HEK293 (cell line): ENCODE measurements at regions not wholly inside any gene's neighbourhood (a gene's known extent, or its start where the extent isn't known, plus 50 kb on each side); places are given as distances from the start of the nearest gene placed in this dataset.

Experiments used
- CTCF ChIA-PET: fragments of 350-600 bp; formaldehyde crosslinking; extraction: SDS; loops from one replicate; lab custom pipeline; 2021; ENCODE audit warnings: antibody characterized with exemption; lab: Yijun Ruan, JAX
- POLR2A ChIA-PET: fragments of 300-600 bp; formaldehyde crosslinking; extraction: SDS; loops from one replicate; lab custom pipeline; 2020; ENCODE audit warnings: antibody characterized with exemption, inconsistent platforms; lab: Yijun Ruan, JAX
- H3K27ac ChIP-seq: fragments of 200-500 bp; sonication (Bioruptor generic); 2 replicates; pipeline ENCODE4 v1.5.1; 2014; ENCODE audit warnings: low read depth, low read length, control low read depth, inconsistent platforms; ENCODE audit errors: extremely low read depth
- H3K36me3 ChIP-seq, 2 experiments: fragments of 200-500 bp in 1 of 2; sonication (Bioruptor generic) in 1 of 2; 1 replicate in 1 of 2; 2 replicates in 1 of 2; pipeline ENCODE4 v1.5.1; 2014 to 2017; ENCODE audit warnings: inconsistent platforms in 2 of 2, low read length in 2 of 2; ENCODE audit not compliant: control insufficient read depth in 2 of 2, insufficient read depth in 1 of 2
- H3K4me1 ChIP-seq: fragments of 200-500 bp; sonication (Bioruptor generic); 2 replicates; pipeline ENCODE4 v1.5.1; 2014; ENCODE audit warnings: mild to moderate bottlenecking, low read length, inconsistent platforms; ENCODE audit not compliant: control insufficient read depth, insufficient read depth
- H3K4me3 ChIP-seq: 2 replicates; pipeline ENCODE4 v1.5.1; 2011; ENCODE audit warnings: low read depth, mild to moderate bottlenecking, control low read depth, low read length, moderate library complexity
- H3K9me3 ChIP-seq: fragments of 200-500 bp; sonication (Bioruptor generic); 2 replicates; pipeline ENCODE4 v1.5.1; 2014; ENCODE audit warnings: low read depth, low read length, inconsistent platforms; ENCODE audit not compliant: control insufficient read depth, insufficient read depth
- KLF1 ChIP-seq: fragments of 450-650 bp; formaldehyde crosslinking; IDR thresholded peaks from 2 replicates; pipeline ENCODE4 v1.5.1; 2016; ENCODE audit warnings: missing biosample characterization, missing genetic modification characterization
- PATZ1 ChIP-seq: fragments of 450-650 bp; formaldehyde crosslinking; IDR thresholded peaks from 2 replicates; pipeline ENCODE4 v1.5.1; 2016; ENCODE audit warnings: missing biosample characterization, missing genetic modification characterization
- REST ChIP-seq: fragments of 450-650 bp; formaldehyde crosslinking; IDR thresholded peaks from 2 replicates; pipeline ENCODE4 v1.5.1; 2016; ENCODE audit warnings: missing biosample characterization, missing genetic modification characterization
- SCRT1 ChIP-seq: fragments of 450-650 bp; formaldehyde crosslinking; IDR thresholded peaks from 2 replicates; pipeline ENCODE4 v1.5.1; 2016; ENCODE audit warnings: missing biosample characterization, missing genetic modification characterization, borderline replicate concordance
- SP3 ChIP-seq: fragments of 450-650 bp; formaldehyde crosslinking; IDR thresholded peaks from 2 replicates; pipeline ENCODE4 v1.5.1; 2016; ENCODE audit warnings: missing biosample characterization, missing genetic modification characterization
- ZBTB10 ChIP-seq: fragments of 450-650 bp; formaldehyde crosslinking; IDR thresholded peaks from 2 replicates; pipeline ENCODE4 v1.5.1; 2016; ENCODE audit warnings: missing biosample characterization, missing genetic modification characterization
- ZBTB8A ChIP-seq: fragments of 450-650 bp; formaldehyde crosslinking; IDR thresholded peaks from 2 replicates; pipeline ENCODE4 v1.5.1; 2016; ENCODE audit warnings: missing biosample characterization, missing genetic modification characterization
- ZIC2 ChIP-seq: fragments of 450-650 bp; formaldehyde crosslinking; IDR thresholded peaks from 2 replicates; pipeline ENCODE4 v1.5.1; 2016; ENCODE audit warnings: missing biosample characterization, missing genetic modification characterization
- ZNF10 ChIP-seq: fragments of 450-650 bp; formaldehyde crosslinking; IDR thresholded peaks from 2 replicates; pipeline ENCODE4 v1.5.1; 2017; ENCODE audit warnings: missing biosample characterization, missing genetic modification characterization
- ZNF138 ChIP-seq: fragments of 450-650 bp; formaldehyde crosslinking; IDR thresholded peaks from 2 replicates; pipeline ENCODE4 v1.5.1; 2016; ENCODE audit warnings: missing biosample characterization, missing genetic modification characterization, borderline replicate concordance
- ZNF354C ChIP-seq: fragments of 450-650 bp; formaldehyde crosslinking; IDR thresholded peaks from 2 replicates; pipeline ENCODE4 v1.5.1; 2016; ENCODE audit warnings: missing biosample characterization, missing genetic modification characterization, low read depth, borderline replicate concordance
- ZNF394 ChIP-seq: fragments of 450-650 bp; formaldehyde crosslinking; IDR thresholded peaks from 2 replicates; pipeline ENCODE4 v1.5.1; 2016; ENCODE audit warnings: missing biosample characterization, missing genetic modification characterization, mild to moderate bottlenecking, moderate library complexity, borderline replicate concordance
- ZNF449 ChIP-seq: fragments of 450-650 bp; formaldehyde crosslinking; IDR thresholded peaks from 2 replicates; pipeline ENCODE4 v1.5.1; 2017; ENCODE audit warnings: missing biosample characterization, mild to moderate bottlenecking, missing genetic modification characterization, moderate library complexity
- ZNF473 ChIP-seq: fragments of 450-650 bp; formaldehyde crosslinking; IDR thresholded peaks from 2 replicates; pipeline ENCODE4 v1.5.1; 2017; ENCODE audit warnings: missing biosample characterization, missing genetic modification characterization
- ZNF548 ChIP-seq: fragments of 450-650 bp; formaldehyde crosslinking; IDR thresholded peaks from 2 replicates; pipeline ENCODE4 v1.5.1; 2016; ENCODE audit warnings: missing biosample characterization, missing genetic modification characterization
- ZNF626 ChIP-seq: fragments of 450-650 bp; sonication (Bioruptor Pico); formaldehyde crosslinking; IDR thresholded peaks from 2 replicates; pipeline ENCODE4 v1.5.1; 2018; ENCODE audit warnings: missing biosample characterization, missing genetic modification characterization, inconsistent platforms
- ZNF654 ChIP-seq: fragments of 450-650 bp; formaldehyde crosslinking; IDR thresholded peaks from 2 replicates; pipeline ENCODE4 v1.5.1; 2016; ENCODE audit warnings: low read depth, missing biosample characterization, missing genetic modification characterization
- ZNF664 ChIP-seq: fragments of 450-650 bp; formaldehyde crosslinking; IDR thresholded peaks from 2 replicates; pipeline ENCODE4 v1.5.1; 2016; ENCODE audit warnings: missing biosample characterization, missing genetic modification characterization
- ZNF768 ChIP-seq: fragments of 450-650 bp; formaldehyde crosslinking; IDR thresholded peaks from 2 replicates; pipeline ENCODE4 v1.5.1; 2018; ENCODE audit warnings: missing biosample characterization, mild to moderate bottlenecking, missing genetic modification characterization
- ZSCAN30 ChIP-seq: fragments of 450-650 bp; IDR thresholded peaks from 2 replicates; pipeline ENCODE4 v1.5.1; 2018; ENCODE audit warnings: missing biosample characterization, mild to moderate bottlenecking, missing genetic modification characterization, moderate library complexity
- ZXDB ChIP-seq: fragments of 450-650 bp; formaldehyde crosslinking; IDR thresholded peaks from 2 replicates; pipeline ENCODE4 v1.5.1; 2016; ENCODE audit warnings: missing biosample characterization, missing genetic modification characterization
- TF ChIP-seq, protein P1 (sequence below): fragments of 450-650 bp; formaldehyde crosslinking; IDR thresholded peaks from 2 replicates; pipeline ENCODE4 v1.5.1; 2016; ENCODE audit warnings: missing biosample characterization, missing genetic modification characterization
- TF ChIP-seq, protein P2 (sequence below): fragments of 450-650 bp; formaldehyde crosslinking; IDR thresholded peaks from 2 replicates; pipeline ENCODE4 v1.5.1; 2016; ENCODE audit warnings: missing biosample characterization, missing genetic modification characterization

DNA sequence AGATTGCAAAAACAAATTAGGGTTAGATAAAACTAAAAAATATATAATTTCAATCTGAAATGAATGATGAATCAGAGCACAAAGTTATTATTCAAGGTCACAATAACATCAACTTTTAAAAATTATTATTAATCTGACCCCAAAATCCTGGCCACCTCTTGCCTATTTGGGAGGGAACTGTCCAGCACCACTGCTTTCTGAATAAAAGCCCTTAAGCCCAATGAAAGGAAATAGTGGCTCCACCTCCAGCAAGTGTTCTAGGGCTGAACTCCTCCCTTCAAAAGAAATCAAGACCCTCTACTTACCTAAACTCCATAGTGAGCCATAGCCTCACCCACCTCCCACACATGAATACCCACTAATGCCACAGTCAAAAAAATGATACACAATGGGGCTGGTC, 208.2 kb downstream of the PARM1 start:
- POLR2A ChIA-PET = no interaction called here
- TF ChIP-seq, protein P1, sequence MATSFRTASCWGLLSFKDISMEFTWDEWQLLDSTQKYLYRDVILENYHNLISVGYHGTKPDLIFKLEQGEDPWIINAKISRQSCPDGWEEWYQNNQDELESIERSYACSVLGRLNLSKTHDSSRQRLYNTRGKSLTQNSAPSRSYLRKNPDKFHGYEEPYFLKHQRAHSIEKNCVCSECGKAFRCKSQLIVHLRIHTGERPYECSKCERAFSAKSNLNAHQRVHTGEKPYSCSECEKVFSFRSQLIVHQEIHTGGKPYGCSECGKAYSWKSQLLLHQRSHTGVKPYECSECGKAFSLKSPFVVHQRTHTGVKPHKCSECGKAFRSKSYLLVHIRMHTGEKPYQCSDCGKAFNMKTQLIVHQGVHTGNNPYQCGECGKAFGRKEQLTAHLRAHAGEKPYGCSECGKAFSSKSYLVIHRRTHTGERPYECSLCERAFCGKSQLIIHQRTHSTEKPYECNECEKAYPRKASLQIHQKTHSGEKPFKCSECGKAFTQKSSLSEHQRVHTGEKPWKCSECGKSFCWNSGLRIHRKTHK (tag by site-specific recombination) = no peak
- TF ChIP-seq REST (tag by site-specific recombination) (peak; percentile 85), PATZ1 (no peak)
- no peaks in the 10 kb centered on the region for H3K4me1 ChIP-seq
- CTCF ChIA-PET = no interaction called here
- H3K27ac ChIP-seq = no peak overlapping the region
- H3K36me3 ChIP-seq = no peaks in the 10 kb centered on the region
- no peak overlapping the region for H3K4me3 ChIP-seq
- H3K9me3 ChIP-seq = no peaks in the 10 kb centered on the region

DNA sequence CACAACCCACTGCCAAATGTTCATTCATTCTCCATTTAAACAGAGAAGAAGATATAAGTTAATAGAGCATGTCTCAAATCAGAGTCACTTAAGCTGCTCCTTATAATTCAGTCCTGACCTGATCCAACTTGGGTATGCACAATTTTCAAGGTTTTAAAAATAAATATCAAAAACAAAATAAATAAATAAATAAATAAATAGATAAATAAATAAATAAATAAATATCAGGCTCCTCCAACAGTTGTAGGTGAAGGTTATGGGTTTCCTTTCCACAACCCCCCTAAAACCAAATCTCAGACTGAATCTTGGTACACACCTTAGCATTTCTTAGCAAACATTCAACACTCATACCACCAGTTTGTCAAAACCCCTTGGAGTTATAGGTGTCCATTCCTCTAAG, 204.4 kb downstream of the PARM1 start:
- H3K4me3 ChIP-seq = no peak overlapping the region
- H3K4me1 ChIP-seq = no peaks in the 10 kb centered on the region
- H3K9me3 ChIP-seq = no peaks in the 10 kb centered on the region
- H3K36me3 ChIP-seq = no peaks in the 10 kb centered on the region
- ChIA-PET CTCF (no interaction called here), POLR2A (no interaction called here)
- no peak overlapping the region for H3K27ac ChIP-seq
- TF ChIP-seq ZNF354C (tag by site-specific recombination) (no peak), ZIC2 (no peak), ZNF626 (tag by site-specific recombination) (no peak), KLF1 (tag by site-specific recombination) (no peak), ZBTB8A (tag by site-specific recombination) (0 out of 2 replicates have a peak, but pooled peaks have one; percentile 17), ZXDB (0 out of 2 replicates have a peak, but pooled peaks have one; percentile 15), ZSCAN30 (tag by site-specific recombination) (no peak), ZNF768 (tag by site-specific recombination) (no peak), ZBTB10 (tag by site-specific recombination) (no peak), ZNF10 (tag by site-specific recombination) (no peak), ZNF449 (tag by site-specific recombination) (no peak), ZNF548 (tag by site-specific recombination) (no peak), SP3 (no peak), ZNF394 (tag by site-specific recombination) (peak; percentile 69; the same call in 1 of the 2 replicates), SCRT1 (tag by site-specific recombination) (no peak), ZNF664 (tag by site-specific recombination) (no peak), ZNF654 (tag by site-specific recombination) (0 out of 2 replicates have a peak, but pooled peaks have one; percentile 15), ZNF473 (no peak), ZNF138 (tag by site-specific recombination) (no peak)
- TF ChIP-seq, protein P2, sequence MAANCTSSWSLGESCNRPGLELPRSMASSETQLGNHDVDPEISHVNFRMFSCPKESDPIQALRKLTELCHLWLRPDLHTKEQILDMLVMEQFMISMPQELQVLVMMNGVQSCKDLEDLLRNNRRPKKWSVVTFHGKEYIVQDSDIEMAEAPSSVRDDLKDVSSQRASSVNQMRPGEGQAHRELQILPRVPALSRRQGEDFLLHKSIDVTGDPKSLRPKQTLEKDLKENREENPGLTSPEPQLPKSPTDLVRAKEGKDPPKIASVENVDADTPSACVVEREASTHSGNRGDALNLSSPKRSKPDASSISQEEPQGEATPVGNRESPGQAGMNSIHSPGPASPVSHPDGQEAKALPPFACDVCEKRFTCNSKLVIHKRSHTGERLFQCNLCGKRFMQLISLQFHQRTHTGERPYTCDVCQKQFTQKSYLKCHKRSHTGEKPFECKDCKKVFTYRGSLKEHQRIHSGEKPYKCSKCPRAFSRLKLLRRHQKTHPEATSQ (tag by site-specific recombination) = no peak
